ENCODE measurements at regions not wholly inside any gene's neighbourhood (a gene's known extent, or its start where the extent isn't known, plus 50 kb on each side); places are given as distances from the start of the nearest gene placed in this dataset.

GRCh38 chr7:116407165-116407564 is 92.4 kb upstream of the CAV2 start:
- TF ChIP-seq, protein P1, sequence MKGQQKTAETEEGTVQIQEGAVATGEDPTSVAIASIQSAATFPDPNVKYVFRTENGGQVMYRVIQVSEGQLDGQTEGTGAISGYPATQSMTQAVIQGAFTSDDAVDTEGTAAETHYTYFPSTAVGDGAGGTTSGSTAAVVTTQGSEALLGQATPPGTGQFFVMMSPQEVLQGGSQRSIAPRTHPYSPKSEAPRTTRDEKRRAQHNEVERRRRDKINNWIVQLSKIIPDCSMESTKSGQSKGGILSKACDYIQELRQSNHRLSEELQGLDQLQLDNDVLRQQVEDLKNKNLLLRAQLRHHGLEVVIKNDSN (IDR thresholded peaks at IDR 0.05), result no peak
- TF ChIP-seq EGR1 (IDR thresholded peaks at IDR 0.05) (no peak), YY1 (IDR thresholded peaks at IDR 0.05; ENCODE audit: low read depth) (no peak), RAD21 (IDR thresholded peaks at IDR 0.05; ENCODE audit: low read depth) (no peak), CREB1 (IDR thresholded peaks at IDR 0.05; ENCODE audit: low read depth) (no peak), TCF12 (IDR thresholded peaks at IDR 0.05; ENCODE audit: low read depth) (no peak), MAX (IDR thresholded peaks at IDR 0.05) (no peak), TEAD4 (IDR thresholded peaks at IDR 0.05) (no peak), EP300 (IDR thresholded peaks at IDR 0.05; ENCODE audit: borderline replicate concordance) (no peak), ZBTB7A (IDR thresholded peaks at IDR 0.05; ENCODE audit: low read depth) (no peak), TAF1 (IDR thresholded peaks at IDR 0.05; ENCODE audit: low read depth) (no peak), NFIC (IDR thresholded peaks at IDR 0.05) (no peak), REST (IDR thresholded peaks at IDR 0.05; ENCODE audit: low read depth) (no peak)

GRCh38 chr7:116408166-116408565 is 91.4 kb upstream of the CAV2 start:
- no peak for TF ChIP-seq MAX (IDR thresholded peaks at IDR 0.05)
- TF ChIP-seq YY1 (IDR thresholded peaks at IDR 0.05; ENCODE audit: low read depth), result no peak
- TF ChIP-seq, protein P1 (IDR thresholded peaks at IDR 0.05), result no peak
- TF ChIP-seq FOXM1 (IDR thresholded peaks at IDR 0.05; ENCODE audit: borderline replicate concordance, low read depth), result no peak
- TF ChIP-seq ZBTB7A (IDR thresholded peaks at IDR 0.05; ENCODE audit: low read depth), result no peak
- TF ChIP-seq TCF12 (IDR thresholded peaks at IDR 0.05; ENCODE audit: low read depth), result no peak
- TF ChIP-seq CEBPB (IDR thresholded peaks at IDR 0.05), result no peak
- no peak for TF ChIP-seq TAF1 (IDR thresholded peaks at IDR 0.05; ENCODE audit: low read depth)

DNA sequence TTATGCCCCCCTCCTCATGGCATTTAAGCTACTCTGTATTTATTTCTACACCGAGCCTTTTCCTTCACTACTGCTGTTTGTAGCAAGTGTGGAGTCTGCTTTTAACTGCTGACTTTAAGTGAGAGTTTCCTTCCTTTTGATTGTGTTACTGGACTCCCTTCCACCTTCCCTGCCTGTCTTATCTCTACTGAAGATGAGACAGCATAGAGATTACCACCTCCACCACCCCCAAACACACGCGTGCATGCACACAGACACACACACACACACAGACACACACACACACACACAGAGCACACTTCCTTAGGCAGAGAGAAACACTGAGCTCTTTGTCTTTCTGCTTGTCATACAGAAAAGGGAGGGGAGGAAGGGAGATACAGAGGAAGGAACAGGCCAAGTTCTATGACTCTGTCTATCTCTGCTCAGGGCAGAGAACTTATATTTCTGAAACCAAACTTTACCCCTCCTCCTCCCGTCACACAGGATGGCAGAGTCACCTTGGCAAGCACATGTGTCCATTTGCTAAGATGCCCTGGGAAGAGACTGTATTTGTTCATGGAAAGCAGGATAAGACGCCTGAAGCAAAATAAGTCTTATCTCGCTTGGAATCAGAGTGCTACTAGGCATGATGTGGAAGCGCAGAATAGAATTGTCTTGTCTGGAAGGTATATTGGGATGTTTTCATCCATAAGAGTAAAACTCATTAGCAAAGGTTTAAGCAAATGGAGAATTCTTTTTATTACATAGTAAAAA is 81.8 kb upstream of the CAV2 start:
- TF ChIP-seq TCF12 (IDR thresholded peaks at IDR 0.05; ENCODE audit: low read depth), result no peak

GRCh38 chr7:116418524-116418923 is 81.0 kb upstream of the CAV2 start:
- TF ChIP-seq CREB1 (IDR thresholded peaks at IDR 0.05; ENCODE audit: low read depth) (no peak), CEBPB (IDR thresholded peaks at IDR 0.05) (no peak), REST (IDR thresholded peaks at IDR 0.05; ENCODE audit: low read depth) (no peak), MAX (IDR thresholded peaks at IDR 0.05) (no peak), RAD21 (IDR thresholded peaks at IDR 0.05; ENCODE audit: low read depth) (no peak), ZBTB7A (IDR thresholded peaks at IDR 0.05; ENCODE audit: low read depth) (no peak), YY1 (IDR thresholded peaks at IDR 0.05; ENCODE audit: low read depth) (no peak), EP300 (IDR thresholded peaks at IDR 0.05; ENCODE audit: borderline replicate concordance) (no peak), NFIC (IDR thresholded peaks at IDR 0.05) (no peak), TAF1 (IDR thresholded peaks at IDR 0.05; ENCODE audit: low read depth) (no peak), TEAD4 (IDR thresholded peaks at IDR 0.05) (no peak), FOXM1 (IDR thresholded peaks at IDR 0.05; ENCODE audit: borderline replicate concordance, low read depth) (no peak), TCF12 (IDR thresholded peaks at IDR 0.05; ENCODE audit: low read depth) (no peak), EGR1 (IDR thresholded peaks at IDR 0.05) (no peak)
- TF ChIP-seq, protein P1 (IDR thresholded peaks at IDR 0.05), result no peak

GRCh38 chr7:116420003-116420402 is 79.5 kb upstream of the CAV2 start:
- TF ChIP-seq TEAD4 (IDR thresholded peaks at IDR 0.05), result no peak

- no peak for TF ChIP-seq TCF12 (IDR thresholded peaks at IDR 0.05; ENCODE audit: low read depth)
- TF ChIP-seq YY1 (IDR thresholded peaks at IDR 0.05; ENCODE audit: low read depth), result no peak
- TF ChIP-seq NFIC (IDR thresholded peaks at IDR 0.05), result no peak
- no peak for TF ChIP-seq REST (IDR thresholded peaks at IDR 0.05; ENCODE audit: low read depth)
- TF ChIP-seq TEAD4 (IDR thresholded peaks at IDR 0.05), result no peak
- no peak for TF ChIP-seq ZBTB7A (IDR thresholded peaks at IDR 0.05; ENCODE audit: low read depth)
- TF ChIP-seq CREB1 (IDR thresholded peaks at IDR 0.05; ENCODE audit: low read depth), result no peak
These were observed 78.2 kb upstream of the CAV2 start for GRCh38 chr7:116421298-116421697.

All from Ishikawa (cell line).